GM10847 (cell line): ENCODE measurements at regions not wholly inside any gene's neighbourhood (a gene's known extent, or its start where the extent isn't known, plus 50 kb on each side); places are given as distances from the start of the nearest gene placed in this dataset.

Source experiments
- POLR2A ChIP-seq: IDR thresholded peaks from 2 replicates; pipeline ENCODE4 v1.6.1; 2011; ENCODE audit not compliant: insufficient read length; ENCODE audit errors: extremely low read depth

- TF ChIP-seq POLR2A: no peak
Observed at GRCh38 chr7:68207676-68208075, 1211.0 kb downstream of the TYW1 start.

DNA sequence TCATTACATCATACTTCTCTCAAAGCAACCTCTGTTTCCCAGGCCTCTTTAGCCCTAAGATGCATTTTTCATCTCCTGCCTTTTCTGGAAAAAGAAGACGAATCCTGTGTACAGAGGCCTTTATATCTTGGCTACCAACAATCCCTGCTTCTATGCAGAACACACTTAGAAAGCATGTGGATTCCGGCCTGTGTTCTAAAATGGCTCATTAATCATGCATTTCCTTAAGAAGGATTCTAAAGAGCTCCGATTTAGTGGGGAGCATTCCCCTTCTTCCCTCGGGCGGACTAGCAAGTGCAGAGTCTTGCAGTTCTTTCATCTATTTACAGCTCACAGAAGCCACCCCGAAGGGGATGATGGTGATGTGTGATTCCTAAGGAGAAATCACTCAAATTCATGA, 1212.9 kb downstream of the TYW1 start:
- no peak for TF ChIP-seq POLR2A

DNA sequence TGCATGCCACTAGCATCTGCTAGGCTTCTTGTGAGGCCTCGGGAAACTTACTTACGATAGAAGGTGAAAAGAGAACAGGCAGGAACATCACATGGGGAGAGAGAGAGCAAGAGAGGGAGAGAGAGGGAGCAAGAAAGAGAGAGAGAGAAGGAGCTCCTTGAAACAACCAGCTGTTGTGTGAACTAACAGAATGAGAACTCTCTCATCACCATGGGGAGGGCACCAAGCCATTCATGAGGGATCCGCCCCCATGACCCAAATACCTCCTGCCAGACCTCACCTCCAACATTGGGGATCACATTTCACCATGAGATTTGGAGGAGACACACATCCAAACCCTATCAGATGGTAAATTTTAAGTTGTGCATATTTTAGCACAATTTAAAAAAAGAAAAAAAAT, 1217.2 kb downstream of the TYW1 start:
- TF ChIP-seq POLR2A: no peak

DNA sequence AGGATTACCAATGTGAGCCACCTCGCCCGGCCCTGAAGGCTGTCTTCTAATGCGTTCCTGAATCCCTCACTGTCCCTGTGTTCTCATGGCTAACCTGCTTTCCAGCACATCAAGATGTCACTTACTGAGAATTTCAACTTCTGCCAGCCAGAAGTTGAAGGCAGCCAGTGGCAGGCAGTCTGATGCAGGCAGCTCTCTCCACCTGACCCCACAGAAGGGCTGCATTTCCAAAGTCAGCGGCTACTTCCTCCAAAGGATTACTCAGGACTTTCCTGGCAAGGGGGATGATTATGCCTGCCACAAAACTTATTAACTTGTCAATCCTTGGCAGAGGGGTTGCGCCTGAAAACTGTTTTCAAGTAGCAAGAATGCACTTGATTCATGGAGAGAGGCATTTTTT, 1219.4 kb downstream of the TYW1 start:
- TF ChIP-seq POLR2A: no peak

- no peak for TF ChIP-seq POLR2A
Observed at GRCh38 chr7:68217426-68217825, 1220.8 kb downstream of the TYW1 start.

GRCh38 chr7:68218461-68218860, 1221.8 kb downstream of the TYW1 start:
- TF ChIP-seq POLR2A: no peak

GRCh38 chr7:68222311-68222710, 1225.7 kb downstream of the TYW1 start:
- no peak for TF ChIP-seq POLR2A

DNA sequence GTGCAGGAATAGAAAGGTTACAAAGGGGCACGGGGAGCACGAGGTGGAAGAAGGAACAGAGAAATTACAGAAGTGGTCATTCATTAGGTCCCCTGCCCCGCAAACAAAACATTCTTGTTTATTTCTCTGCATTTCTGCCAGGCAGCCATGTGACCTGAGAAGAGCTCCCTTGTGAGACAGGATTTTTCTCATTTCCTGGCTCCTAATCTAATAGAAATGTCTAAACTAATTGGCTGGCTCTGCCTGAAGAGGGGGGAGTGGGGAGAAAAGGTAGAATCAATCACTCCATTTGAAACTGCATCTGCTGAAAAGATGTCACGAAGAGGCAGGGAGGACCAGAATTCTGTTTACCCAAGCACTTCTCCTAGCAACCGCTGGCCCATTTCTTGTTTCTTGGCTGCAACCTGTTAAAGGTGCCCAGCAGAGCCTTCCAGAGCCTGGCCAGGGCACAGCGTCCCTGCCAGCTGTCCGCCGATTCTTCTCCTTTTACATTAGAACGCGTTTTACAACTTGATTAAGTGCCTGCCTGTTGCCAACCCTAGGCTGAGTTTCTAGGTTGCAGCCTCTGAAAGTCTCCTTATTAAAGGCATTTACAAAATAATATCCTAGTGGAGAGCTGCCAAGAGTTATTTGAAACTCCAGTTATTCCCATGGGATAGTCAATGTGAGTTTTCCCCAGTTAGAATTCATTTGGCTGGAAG, 1227.6 kb downstream of the TYW1 start:
- no peak for TF ChIP-seq POLR2A

- no peak for TF ChIP-seq POLR2A
Observed at GRCh38 chr7:68235937-68236336, 1239.3 kb downstream of the TYW1 start.

DNA sequence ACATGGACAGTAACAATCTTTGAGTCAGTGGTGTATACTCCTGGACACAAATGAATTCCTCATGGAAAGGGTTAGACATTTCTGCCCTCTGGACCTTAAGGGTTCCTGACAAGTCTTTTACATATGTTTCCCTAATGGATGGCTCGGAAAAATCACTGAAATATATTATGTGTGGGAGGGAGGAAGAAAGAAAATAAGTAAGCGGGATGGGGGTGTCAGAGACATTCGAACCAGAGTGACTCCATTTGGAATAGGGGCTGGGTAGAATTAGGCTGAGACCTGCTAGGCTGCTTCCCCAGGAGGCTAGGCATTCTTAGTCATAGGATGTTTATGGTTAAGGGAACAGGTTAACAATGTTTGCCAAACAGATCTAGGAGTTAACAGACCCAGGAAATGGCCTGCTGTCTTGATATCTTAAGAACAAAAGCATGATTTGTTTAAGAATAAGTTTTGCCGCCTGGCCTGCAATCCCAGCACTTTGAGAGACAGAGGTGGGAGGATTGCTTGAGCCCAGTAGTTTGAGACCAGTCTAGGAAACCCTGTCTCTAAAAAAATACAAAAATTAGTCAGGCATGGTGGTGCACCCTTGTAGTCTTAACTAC, 1241.7 kb downstream of the TYW1 start:
- no peak for TF ChIP-seq POLR2A

DNA sequence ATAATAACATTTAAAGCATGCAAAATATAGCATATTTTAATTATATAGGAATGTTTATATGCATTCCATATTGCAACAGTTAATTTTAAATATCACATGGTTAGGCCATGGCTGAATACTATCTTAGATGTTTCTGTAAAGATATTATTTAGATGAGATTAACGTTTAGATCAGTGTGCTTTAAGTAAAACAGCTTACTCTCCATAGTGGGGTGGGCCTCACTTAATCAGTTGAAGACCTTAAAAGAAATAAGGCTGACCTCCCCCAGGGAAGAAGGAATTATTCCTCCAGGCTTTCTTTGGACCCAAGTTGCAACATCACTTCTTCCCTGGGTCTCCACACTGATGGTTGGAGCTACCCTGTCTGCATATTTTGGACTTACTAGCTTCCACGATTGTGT, 1246.5 kb downstream of the TYW1 start:
- no peak for TF ChIP-seq POLR2A

- no peak for TF ChIP-seq POLR2A
Observed at GRCh38 chr7:68244389-68244788, 1247.8 kb downstream of the TYW1 start.

- TF ChIP-seq POLR2A: no peak
Observed at GRCh38 chr7:68245688-68246087, 1249.1 kb downstream of the TYW1 start.

- TF ChIP-seq POLR2A: no peak
Observed at GRCh38 chr7:68246189-68246633, 1249.6 kb downstream of the TYW1 start.

- no peak for TF ChIP-seq POLR2A
Observed at GRCh38 chr7:68247126-68247525, 1250.5 kb downstream of the TYW1 start.

- TF ChIP-seq POLR2A: no peak
Observed at GRCh38 chr7:68247571-68247970, 1250.9 kb downstream of the TYW1 start.

DNA sequence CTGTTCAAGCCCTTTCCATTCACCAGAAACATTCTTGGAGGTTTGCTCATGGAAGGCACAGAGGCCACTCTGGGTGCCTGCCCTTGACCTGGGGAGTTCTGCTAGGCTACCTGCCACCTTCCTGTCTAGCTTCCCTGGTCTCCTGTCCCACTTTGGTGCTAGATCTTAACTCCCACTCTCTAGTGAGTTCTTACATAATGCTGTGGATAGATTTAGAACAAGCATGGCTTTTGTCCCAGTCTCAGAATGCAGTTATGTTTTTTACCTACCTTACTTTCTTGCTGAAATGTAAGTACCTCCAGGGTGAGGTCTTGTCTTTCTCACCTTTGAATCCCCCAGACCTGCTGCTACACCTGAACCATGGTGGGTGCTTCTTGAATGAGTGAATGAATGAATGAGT, 1252.3 kb downstream of the TYW1 start:
- no peak for TF ChIP-seq POLR2A
